ENCODE measurements at regions not wholly inside any gene's neighbourhood (a gene's known extent, or its start where the extent isn't known, plus 50 kb on each side); places are given as distances from the start of the nearest gene placed in this dataset.

GRCh38 chr2:111675419-111676194 lies 208.4 kb downstream of the ANAPC1 start:
- peaks cover 4% of the 10 kb centered on the region for H3K4me1 Mint-ChIP-seq
- no peak overlapping the region for H3K4me3 Mint-ChIP-seq
- no peak overlapping the region for H3K27ac Mint-ChIP-seq
- no peaks in the 10 kb centered on the region for H3K9me3 Mint-ChIP-seq
- ATAC-seq (ENCODE audit: low read depth) (no peak), DNase-seq (no peak)
- no peaks in the 10 kb centered on the region for H3K36me3 Mint-ChIP-seq (ENCODE audit: low read depth)
- no peaks in the 10 kb centered on the region for H3K27me3 Mint-ChIP-seq
- TF ChIP-seq CTCF (IDR thresholded peaks at IDR 0.05) = no peak
- ChIA-PET CTCF (no interaction called here), POLR2A (no interaction called here)
- intact Hi-C loops (cut with micrococcal nuclease) = no loop called here

GRCh38 chr2:111676291-111676822 lies 207.6 kb downstream of the ANAPC1 start:
- CTCF ChIA-PET = no interaction called here
- ATAC-seq (ENCODE audit: low read depth) = no peak
- POLR2A ChIA-PET = no interaction called here

GRCh38 chr2:111678161-111678560 lies 205.8 kb downstream of the ANAPC1 start:
- DNase-seq (no peak), ATAC-seq (ENCODE audit: low read depth) (no peak)
- no peak for TF ChIP-seq CTCF (IDR thresholded peaks at IDR 0.05)
- intact Hi-C loops (cut with micrococcal nuclease) = no loop called here
- Mint-ChIP-seq H3K4me1 (peaks cover 4% of the 10 kb centered on the region), H3K27ac (no peak overlapping the region), H3K27me3 (no peaks in the 10 kb centered on the region), H3K4me3 (no peak overlapping the region), H3K36me3 (ENCODE audit: low read depth) (no peaks in the 10 kb centered on the region), H3K9me3 (no peaks in the 10 kb centered on the region)
- ChIA-PET POLR2A (interaction anchor here (0.6 kb wide), 1 partner anchor 19 kb away, joined by 3 read pairs; no protein-coding TSS in a partner anchor), CTCF (no interaction called here)

More at GRCh38 chr2:111676291-111676822, 207.6 kb downstream of the ANAPC1 start:
- Mint-ChIP-seq H3K4me3 (no peak overlapping the region), H3K4me1 (peaks cover 4% of the 10 kb centered on the region), H3K36me3 (ENCODE audit: low read depth) (no peaks in the 10 kb centered on the region), H3K9me3 (no peaks in the 10 kb centered on the region), H3K27ac (no peak overlapping the region), H3K27me3 (no peaks in the 10 kb centered on the region)
- intact Hi-C loops (cut with micrococcal nuclease) = no loop called here
- no peak for TF ChIP-seq CTCF (IDR thresholded peaks at IDR 0.05)
- DNase-seq = no peak

- no peaks in the 10 kb centered on the region for H3K9me3 Mint-ChIP-seq
- POLR2A ChIA-PET = no interaction called here
- no peak overlapping the region for H3K4me3 Mint-ChIP-seq
- intact Hi-C loops (cut with micrococcal nuclease) = no loop called here
- CTCF ChIA-PET = no interaction called here
- no peak for TF ChIP-seq CTCF (IDR thresholded peaks at IDR 0.05)
- H3K27ac Mint-ChIP-seq = no peak overlapping the region
- H3K27me3 Mint-ChIP-seq = no peaks in the 10 kb centered on the region
- no peak for DNase-seq
- H3K4me1 Mint-ChIP-seq = peaks cover 4% of the 10 kb centered on the region
- ATAC-seq (ENCODE audit: low read depth) = no peak
- no peaks in the 10 kb centered on the region for H3K36me3 Mint-ChIP-seq (ENCODE audit: low read depth)
Observed at GRCh38 chr2:111678651-111679050, 205.3 kb downstream of the ANAPC1 start.

- Mint-ChIP-seq H3K9me3 (no peaks in the 10 kb centered on the region), H3K4me1 (peaks cover 4% of the 10 kb centered on the region), H3K27me3 (no peaks in the 10 kb centered on the region), H3K4me3 (no peak overlapping the region), H3K27ac (no peak overlapping the region), H3K36me3 (ENCODE audit: low read depth) (no peaks in the 10 kb centered on the region)
- DNase-seq (no peak), ATAC-seq (ENCODE audit: low read depth) (no peak)
- CTCF ChIA-PET = no interaction called here
- intact Hi-C loops (cut with micrococcal nuclease) = no loop called here
- POLR2A ChIA-PET = interaction anchor here (0.7 kb wide), 1 partner anchor 13 kb away, joined by 3 read pairs; no protein-coding TSS in a partner anchor
- TF ChIP-seq CTCF (IDR thresholded peaks at IDR 0.05) = no peak
Observed at GRCh38 chr2:111679202-111679601, 204.8 kb downstream of the ANAPC1 start.

Data from activated B cell treated with CpG ODN at 0.5 μM for 24 hours (primary cell).